K562 (cell line): ENCODE measurements at regions not wholly inside any gene's neighbourhood (a gene's known extent, or its start where the extent isn't known, plus 50 kb on each side); places are given as distances from the start of the nearest gene placed in this dataset.

Experiments
- ATAC-seq: fragments of 200-7000 bp; cut with Tn5 transposase; 3 replicates; pipeline ENCODE4 v1.9.1; 2020; ENCODE audit warnings: moderate library complexity
- BruUV-seq: library from RNA; stranded (reverse); fragments of 400-500 nt; replicated peaks from 2 replicates; lab custom pipeline; 2021; lab: Mats Ljungman, UMichigan
- CTCF ChIA-PET: fragments of 300-600 bp; formaldehyde crosslinking; extraction: SDS; loops from one replicate; lab custom pipeline; 2021; ENCODE audit warnings: low intra/inter-chr PET ratio; lab: Yijun Ruan, JAX
- POLR2A ChIA-PET: fragments of 300-600, 350-650 bp; sonication (Branson Sonifier 250); formaldehyde crosslinking; extraction: SDS; loops from one replicate; lab custom pipeline; 2021; ENCODE audit warnings: antibody characterized with exemption, inconsistent platforms; lab: Yijun Ruan, JAX
- DNase-seq, 4 experiments: peaks; one replicate each; pipeline versions ENCODE4 v3.0.0 to v3.0.0-alpha.2; 2011 to 2018; ENCODE audit warnings: low spot score in 3 of 4, mixed read lengths in 3 of 4; ENCODE audit errors: extremely low read depth in 1 of 4
- FAIRE-seq: peaks from 2 replicates; lab custom pipeline; 2011; peaks lifted over from hg19 to GRCh38; lab: Jason Lieb, UNC
- H2AFZ ChIP-seq: 2 replicates; pipeline ENCODE4 v1.6.0; 2011; ENCODE audit warnings: low read depth, low read length, control low read depth, inconsistent platforms
- H3K27ac ChIP-seq: fragments of 200-600 bp; 3 replicates; pipeline ENCODE4 v1.8.0; 2011; ENCODE audit warnings: low read depth, mild to moderate bottlenecking, control low read depth, inconsistent platforms, low read length, moderate library complexity, mixed read lengths; ENCODE audit errors: extremely low read depth
- H3K27me3 ChIP-seq, 2 experiments: fragments of 300-600 bp in 1 of 2; 2 replicates in 1 of 2; 3 replicates in 1 of 2; pipeline versions ENCODE4 v1.6.0 to v1.8.0; 2011; ENCODE audit warnings: inconsistent platforms in 2 of 2, low read length in 2 of 2, mild to moderate bottlenecking in 1 of 2, mixed read lengths in 1 of 2, moderate library complexity in 1 of 2; ENCODE audit not compliant: control insufficient read depth in 2 of 2, insufficient read depth in 2 of 2
- H3K36me3 ChIP-seq: fragments of 300-600 bp; 3 replicates; pipeline ENCODE4 v1.8.0; 2011; ENCODE audit warnings: mild to moderate bottlenecking, low read length, inconsistent platforms; ENCODE audit not compliant: control insufficient read depth, insufficient read depth
- H3K4me1 ChIP-seq, 2 experiments: fragments of 200-600 bp in 1 of 2; replicated peaks in 1 of 2; 2 replicates in 1 of 2; 3 replicates in 1 of 2; pipeline versions ENCODE4 v1.5.1 to v1.8.0; 2011; ENCODE audit warnings: inconsistent platforms in 2 of 2, low read length in 2 of 2, mild to moderate bottlenecking in 1 of 2, mixed read lengths in 1 of 2, moderate library complexity in 1 of 2; ENCODE audit not compliant: control insufficient read depth in 2 of 2, insufficient read depth in 2 of 2
- H3K4me2 ChIP-seq: 2 replicates; pipeline ENCODE4 v1.6.1; 2011; ENCODE audit warnings: low read length, control low read depth, inconsistent platforms, mixed read lengths; ENCODE audit not compliant: insufficient read depth
- H3K4me3 ChIP-seq: fragments of 200-600 bp; sonication (generic), shearing (Covaris generic); 2 replicates; pipeline ENCODE4 v1.5.1; 2016; ENCODE audit warnings: control low read depth, inconsistent platforms
- H3K79me2 ChIP-seq: fragments of 200-600 bp; 3 replicates; pipeline ENCODE4 v1.8.0; 2011; ENCODE audit warnings: low read length, inconsistent platforms; ENCODE audit not compliant: control insufficient read depth, insufficient read depth
- H3K9ac ChIP-seq, 2 experiments: 2 replicates each; pipeline versions ENCODE4 v1.6.0 to v1.6.1; 2011; ENCODE audit warnings: low read depth in 2 of 2, low read length in 2 of 2, control low read depth in 1 of 2, inconsistent platforms in 1 of 2, mild to moderate bottlenecking in 1 of 2, mixed read lengths in 1 of 2; ENCODE audit not compliant: insufficient read depth in 1 of 2
- H3K9me1 ChIP-seq: one replicate; pipeline ENCODE4 v1.6.0; 2011; ENCODE audit warnings: inconsistent platforms, mild to moderate bottlenecking, low read length, moderate library complexity; ENCODE audit not compliant: control insufficient read depth, insufficient read depth
- H3K9me3 ChIP-seq: replicated peaks from 2 replicates; pipeline ENCODE4 v1.5.1; 2011; ENCODE audit warnings: low read depth, low read length, inconsistent platforms; ENCODE audit not compliant: control insufficient read depth, insufficient read depth
- H4K20me1 ChIP-seq: replicated peaks from 2 replicates; pipeline ENCODE4 v1.6.1; 2011; ENCODE audit warnings: low read length, inconsistent platforms, mixed read lengths; ENCODE audit not compliant: control insufficient read depth, insufficient read depth
- BRCA1 ChIP-seq, 2 experiments: fragments of 450-650 bp in 1 of 2; sonication (generic) in 1 of 2; formaldehyde crosslinking in 1 of 2; IDR thresholded peaks; 2 replicates each; pipeline versions ENCODE4 v1.5.0 to v1.6.1; 2017 to 2020; ENCODE audit warnings: mild to moderate bottlenecking in 1 of 2, missing genetic modification reagents in 1 of 2
- COPS2 ChIP-seq: fragments of 450-650 bp; conservative IDR thresholded peaks from 2 replicates; pipeline ENCODE4 v1.6.1; 2016; ENCODE audit warnings: mild to moderate bottlenecking, moderate library complexity
- FOXA3 ChIP-seq, 2 experiments: fragments of 450-650 bp in 1 of 2; sonication (generic) in 1 of 2; formaldehyde crosslinking; IDR thresholded peaks in 1 of 2; conservative IDR thresholded peaks in 1 of 2; 2 replicates each; pipeline versions ENCODE4 v1.4.0 to v1.8.0; 2020 to 2022; ENCODE audit warnings: mild to moderate bottlenecking in 2 of 2, missing genetic modification reagents in 1 of 2
- GABPB2 ChIP-seq: fragments of 250-450 bp; sonication (Bioruptor Pico); conservative IDR thresholded peaks from 2 replicates; pipeline ENCODE4 v1.5.1; 2021; ENCODE audit warnings: mild to moderate bottlenecking
- MLLT1 ChIP-seq, 2 experiments: fragments of 450-650 bp; IDR thresholded peaks; 2 replicates each; pipeline ENCODE4 v1.6.1; 2016
- NELFE ChIP-seq: IDR thresholded peaks from 2 replicates; pipeline ENCODE4 v1.6.1; 2011; ENCODE audit warnings: mild to moderate bottlenecking; ENCODE audit not compliant: insufficient read depth, insufficient read length
- NR4A1 ChIP-seq, 2 experiments: fragments of 250-450 bp in 1 of 2; fragments of 450-650 bp in 1 of 2; sonication (Bioruptor Pico) in 1 of 2; IDR thresholded peaks; 2 replicates each; pipeline versions ENCODE4 v1.4.0 to v1.6.1; 2016 to 2020; ENCODE audit warnings: mild to moderate bottlenecking in 2 of 2, missing compliant biosample characterization in 1 of 2, missing genetic modification characterization in 1 of 2, moderate library complexity in 1 of 2
- RBM14 ChIP-seq: fragments of 200-400 bp; formaldehyde crosslinking; IDR thresholded peaks from 2 replicates; pipeline ENCODE4 v1.6.1; 2018; ENCODE audit warnings: low read depth, mild to moderate bottlenecking, low read length, moderate library complexity, borderline replicate concordance; ENCODE audit not compliant: insufficient read depth
- RFX1 ChIP-seq: fragments of 450-650 bp; IDR thresholded peaks from 2 replicates; pipeline ENCODE4 v1.6.1; 2016; ENCODE audit warnings: mild to moderate bottlenecking, moderate library complexity
- RNF2 ChIP-seq: sonication (generic); IDR thresholded peaks from 2 replicates; pipeline ENCODE4 v1.6.1; 2016
- SUPT5H ChIP-seq: fragments of 450-650 bp; IDR thresholded peaks from 2 replicates; pipeline ENCODE4 v1.6.1; 2016
- ZBTB5 ChIP-seq: fragments of 450-650 bp; IDR thresholded peaks from 2 replicates; pipeline ENCODE4 v1.6.1; 2017; ENCODE audit warnings: antibody characterized with exemption
- ZHX1 ChIP-seq: fragments of 150-350 bp; conservative IDR thresholded peaks from 2 replicates; pipeline ENCODE4 v1.6.1; 2014; ENCODE audit warnings: low read length
- ZNF133 ChIP-seq: fragments of 250-450 bp; sonication (Bioruptor Pico); IDR thresholded peaks from 2 replicates; pipeline ENCODE4 v1.4.0; 2020; ENCODE audit warnings: mild to moderate bottlenecking
- ZNF280B ChIP-seq: fragments of 250-450 bp; sonication (Bioruptor Pico); IDR thresholded peaks from 2 replicates; pipeline ENCODE4 v1.5.1; 2021; ENCODE audit warnings: mild to moderate bottlenecking
- ZNF696 ChIP-seq: fragments of 250-450 bp; sonication (Bioruptor Pico); conservative IDR thresholded peaks from 2 replicates; pipeline ENCODE4 v1.4.0; 2020; ENCODE audit warnings: mild to moderate bottlenecking, moderate library complexity
- WGBS: fragments of 100-300 bp; shearing (Covaris generic); methylation state at CpG from one replicate; pipeline ENCODE4 v1.1.6; 2016; ENCODE audit warnings: low coverage, mixed read lengths; ENCODE audit not compliant: insufficient coverage; ENCODE audit errors: missing lambda C conversion rate; 5-methylcytosine and 5-hydroxymethylcytosine counted together
- in situ Hi-C: fragments of 300-500 bp; cut with MboI; formaldehyde crosslinking; loops from 4 replicates; pipeline ENCODE4 v1.15.0; 2018; ENCODE audit warnings: inconsistent platforms, mixed read lengths
- intact Hi-C: fragments of 100-400 bp; cut with micrococcal nuclease; formaldehyde crosslinking; loops from 2 replicates; pipeline ENCODE4 v1.14.2; 2022

GRCh38 chr7:67675971-67676370, 679.3 kb downstream of the TYW1 start:
- H4K20me1 ChIP-seq: no peaks in the 10 kb centered on the region; the same call in 1 of the 2 replicates
- H3K27me3 ChIP-seq: no peaks in the 10 kb centered on the region
- no peaks in the 10 kb centered on the region for H3K79me2 ChIP-seq
- 0% methylated on average over 2 of the region's 2 CpGs for WGBS
- H2AFZ ChIP-seq: no peak overlapping the region
- no peak for DNase-seq
- no peak overlapping the region for H3K27ac ChIP-seq
- ATAC-seq: no peak
- FAIRE-seq: no peak
- H3K4me1 ChIP-seq: no peaks in the 10 kb centered on the region
- CTCF ChIA-PET: no interaction called here
- BruUV-seq: no TSS peak
- intact Hi-C loops: no loop called here
- H3K4me2 ChIP-seq: no peak overlapping the region
- H3K9me1 ChIP-seq: no peaks in the 10 kb centered on the region
- in situ Hi-C loops: no loop called here
- POLR2A ChIA-PET: no interaction called here
- no peaks in the 10 kb centered on the region for H3K36me3 ChIP-seq
- H3K9ac ChIP-seq: no peak overlapping the region
- no peaks in the 10 kb centered on the region for H3K9me3 ChIP-seq
- TF ChIP-seq COPS2 (no peak), NELFE (no peak), ZNF696 (CRISPR knock-in tag) (no peak), SUPT5H (no peak), ZNF133 (CRISPR knock-in tag) (no peak), ZBTB5 (no peak), RBM14 (no peak), BRCA1 (IDR thresholded peaks at IDR 0.05) (no peak), BRCA1 (CRISPR knock-in tag; IDR thresholded peaks at IDR 0.05) (no peak), NR4A1 (CRISPR knock-in tag; IDR thresholded peaks at IDR 0.05) (no peak), NR4A1 (tag; IDR thresholded peaks at IDR 0.05) (no peak), ZNF280B (CRISPR knock-in tag) (no peak), ZHX1 (no peak), FOXA3 (CRISPR knock-in tag; conservative IDR thresholded peaks at IDR 0.05 in 1 of 2, IDR thresholded peaks at IDR 0.05 in 1 of 2) (no peak), GABPB2 (CRISPR knock-in tag) (no peak), MLLT1 (IDR thresholded peaks at IDR 0.05) (no peak), RNF2 (no peak), RFX1 (no peak)
- TF ChIP-seq, all 486 proteins: peak for 0
- H3K4me3 ChIP-seq: no peak overlapping the region
